22Rv1 (cell line): ENCODE measurements at regions not wholly inside any gene's neighbourhood (a gene's known extent, or its start where the extent isn't known, plus 50 kb on each side); places are given as distances from the start of the nearest gene placed in this dataset.

Experiments used
- H3K27ac ChIP-seq: fragments of 450-650 bp; 2 replicates; pipeline ENCODE4 v1.5.1; 2017
- ZFX ChIP-seq: fragments of 450-650 bp; IDR thresholded peaks from 2 replicates; pipeline ENCODE4 v1.6.1; 2017; ENCODE audit warnings: antibody characterized with exemption, borderline replicate concordance
- TF ChIP-seq, protein P1 (sequence below): fragments of 450-650 bp; IDR thresholded peaks from 2 replicates; pipeline ENCODE4 v1.5.1; 2017; ENCODE audit warnings: mild to moderate bottlenecking

- no peak overlapping the region for H3K27ac ChIP-seq
- TF ChIP-seq ZFX: no peak
- TF ChIP-seq, protein P1, sequence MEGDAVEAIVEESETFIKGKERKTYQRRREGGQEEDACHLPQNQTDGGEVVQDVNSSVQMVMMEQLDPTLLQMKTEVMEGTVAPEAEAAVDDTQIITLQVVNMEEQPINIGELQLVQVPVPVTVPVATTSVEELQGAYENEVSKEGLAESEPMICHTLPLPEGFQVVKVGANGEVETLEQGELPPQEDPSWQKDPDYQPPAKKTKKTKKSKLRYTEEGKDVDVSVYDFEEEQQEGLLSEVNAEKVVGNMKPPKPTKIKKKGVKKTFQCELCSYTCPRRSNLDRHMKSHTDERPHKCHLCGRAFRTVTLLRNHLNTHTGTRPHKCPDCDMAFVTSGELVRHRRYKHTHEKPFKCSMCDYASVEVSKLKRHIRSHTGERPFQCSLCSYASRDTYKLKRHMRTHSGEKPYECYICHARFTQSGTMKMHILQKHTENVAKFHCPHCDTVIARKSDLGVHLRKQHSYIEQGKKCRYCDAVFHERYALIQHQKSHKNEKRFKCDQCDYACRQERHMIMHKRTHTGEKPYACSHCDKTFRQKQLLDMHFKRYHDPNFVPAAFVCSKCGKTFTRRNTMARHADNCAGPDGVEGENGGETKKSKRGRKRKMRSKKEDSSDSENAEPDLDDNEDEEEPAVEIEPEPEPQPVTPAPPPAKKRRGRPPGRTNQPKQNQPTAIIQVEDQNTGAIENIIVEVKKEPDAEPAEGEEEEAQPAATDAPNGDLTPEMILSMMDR: no peak
Measured at GRCh38 chr12:92488735-92489134, 214.1 kb upstream of the PLEKHG7 start.

- TF ChIP-seq, protein P1: no peak
- no peak for TF ChIP-seq ZFX
- H3K27ac ChIP-seq: no peak overlapping the region
Measured at GRCh38 chr12:92487138-92487485, 215.7 kb upstream of the PLEKHG7 start.

DNA sequence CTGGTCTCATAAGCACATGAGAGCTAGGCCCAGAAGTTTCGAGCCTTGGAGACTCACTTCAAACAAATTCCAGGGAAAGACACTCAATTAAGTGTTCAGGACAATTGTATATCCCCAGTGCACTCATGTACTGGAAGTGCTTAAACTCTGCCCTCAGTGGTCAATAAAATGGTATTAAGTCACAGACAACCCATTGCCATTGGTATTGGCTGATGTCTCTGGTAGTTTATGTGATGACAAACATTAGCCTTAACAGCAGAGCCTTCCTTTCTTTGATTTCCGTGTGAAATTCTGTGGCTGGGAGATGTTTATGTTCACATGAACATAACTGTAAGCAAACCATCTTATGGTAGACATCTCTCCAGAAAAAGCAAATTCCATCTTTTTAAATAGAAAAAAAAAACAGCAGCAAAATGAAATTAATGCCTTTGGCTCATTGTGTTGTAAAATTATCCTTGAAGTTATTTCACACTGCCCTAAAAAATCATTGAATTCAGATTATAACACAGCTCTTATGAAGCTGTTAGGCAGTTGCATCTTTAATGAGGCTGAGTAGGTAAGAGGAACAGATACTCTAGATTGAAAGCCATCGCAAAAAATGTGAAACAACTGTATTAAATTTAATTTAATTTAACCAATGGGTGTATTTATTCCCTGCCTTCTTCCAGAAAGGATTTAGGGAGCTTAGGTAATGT, 216.2 kb upstream of the PLEKHG7 start:
- no peak overlapping the region for H3K27ac ChIP-seq
- TF ChIP-seq ZFX: no peak
- TF ChIP-seq, protein P1: no peak

- TF ChIP-seq, protein P1: no peak
- no peak for TF ChIP-seq ZFX
- no peak overlapping the region for H3K27ac ChIP-seq
Measured at GRCh38 chr12:92485351-92486348, 217.1 kb upstream of the PLEKHG7 start.

- TF ChIP-seq, protein P1: no peak
- no peak for TF ChIP-seq ZFX
- no peak overlapping the region for H3K27ac ChIP-seq
Measured at GRCh38 chr12:92482599-92482998, 220.2 kb upstream of the PLEKHG7 start.

- TF ChIP-seq ZFX: no peak
- TF ChIP-seq, protein P1: no peak
- no peak overlapping the region for H3K27ac ChIP-seq
Measured at GRCh38 chr12:92481066-92481465, 221.7 kb upstream of the PLEKHG7 start.

DNA sequence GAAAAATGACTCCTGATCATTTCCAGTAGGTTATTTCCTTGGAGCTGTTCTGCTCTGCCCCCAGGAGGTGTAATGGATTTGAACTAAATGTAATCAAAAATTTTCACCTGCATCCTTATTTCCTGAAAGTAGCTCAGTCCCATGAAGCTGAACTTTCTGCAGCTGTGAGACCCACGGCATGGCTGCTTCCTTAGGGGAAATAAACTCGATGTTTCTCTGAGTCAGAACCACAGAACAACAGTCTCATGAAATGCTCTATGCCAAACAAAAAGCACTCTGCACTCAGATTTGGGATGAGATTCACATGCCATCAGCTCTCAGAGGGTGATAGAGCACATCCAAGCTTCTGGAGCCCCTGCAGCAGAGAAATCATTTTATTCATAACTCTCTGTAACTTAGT, 224.1 kb upstream of the PLEKHG7 start:
- TF ChIP-seq, protein P1: no peak
- no peak for TF ChIP-seq ZFX

More for the DNA sequence above, 224.1 kb upstream of the PLEKHG7 start:
- H3K27ac ChIP-seq: no peak overlapping the region
